Glomerular visceral epithelial cell (primary cell): ENCODE measurements at regions not wholly inside any gene's neighbourhood (a gene's known extent, or its start where the extent isn't known, plus 50 kb on each side); places are given as distances from the start of the nearest gene placed in this dataset.
A peak's percentile ranks its signal among the peaks of the same experiment; 100 is the strongest.

ENCODE experiments used
- DNase-seq: peaks from one replicate; pipeline ENCODE4 v3.0.0-alpha.2; 2016; ENCODE audit errors: extremely low spot score

GRCh38 chr3:54071601-54072000 is 50.8 kb upstream of the CACNA2D3 start:
- DNase-seq: no peak

GRCh38 chr3:54069961-54070360 is 52.4 kb upstream of the CACNA2D3 start:
- DNase-seq: no peak

DNA sequence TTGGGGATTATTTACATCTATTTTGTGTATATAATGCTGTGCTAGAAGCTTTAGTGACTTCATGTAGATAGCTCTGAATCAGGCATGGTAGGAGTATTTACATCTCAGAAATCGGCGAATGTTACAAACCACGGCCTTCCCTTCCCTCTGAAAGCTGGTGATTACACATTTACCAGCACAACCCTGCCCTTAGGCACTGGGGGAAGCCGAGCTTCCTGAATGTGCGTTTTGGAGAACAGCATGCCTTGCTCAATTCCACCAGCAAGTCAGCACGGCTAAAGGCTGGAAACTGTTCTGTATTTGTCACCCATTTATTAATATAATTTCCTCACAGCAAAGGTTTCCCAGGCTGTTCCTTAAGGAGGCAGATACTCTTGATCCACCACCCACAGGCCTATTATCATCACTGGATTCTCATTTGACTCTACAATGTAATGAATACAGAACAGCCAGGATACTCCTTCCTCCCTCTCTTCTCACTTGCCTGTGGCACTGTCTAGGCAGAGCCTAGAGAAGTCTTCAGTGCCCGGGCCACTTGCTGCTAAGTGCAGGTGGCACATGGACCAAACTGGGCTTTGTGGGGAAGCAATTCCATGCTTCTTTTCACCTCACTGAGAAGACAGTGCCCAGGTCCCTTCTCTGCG is 55.2 kb upstream of the CACNA2D3 start:
- no peak for DNase-seq

- no peak for DNase-seq
Observed at GRCh38 chr3:54066253-54066652, 56.1 kb upstream of the CACNA2D3 start.

DNA sequence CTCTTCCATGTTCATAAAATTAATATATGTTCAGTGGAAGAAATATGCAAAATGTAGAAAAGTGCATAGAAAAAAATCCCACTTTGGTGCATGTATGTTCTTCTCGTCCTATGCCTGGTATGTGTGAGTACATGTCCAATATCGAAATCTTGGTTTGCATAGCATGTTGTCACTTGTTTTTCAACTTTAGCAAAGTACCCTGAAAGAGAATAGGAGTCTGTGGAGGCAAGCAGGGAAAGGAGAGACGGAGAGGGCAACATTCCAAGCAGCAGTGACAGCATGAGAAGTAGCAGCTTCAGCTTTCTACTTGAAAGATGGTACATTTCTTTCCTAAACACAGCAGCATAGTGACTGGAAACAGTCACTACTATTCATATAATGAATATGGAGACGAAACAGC is 56.8 kb upstream of the CACNA2D3 start:
- DNase-seq: no peak

GRCh38 chr3:54065140-54065539 is 57.2 kb upstream of the CACNA2D3 start:
- no peak for DNase-seq

GRCh38 chr3:54064486-54064885 is 57.9 kb upstream of the CACNA2D3 start:
- no peak for DNase-seq

- DNase-seq: no peak
Observed at GRCh38 chr3:54062546-54062945, 59.8 kb upstream of the CACNA2D3 start.

GRCh38 chr3:54056521-54056920 is 65.8 kb upstream of the CACNA2D3 start:
- DNase-seq: no peak

GRCh38 chr3:54053882-54054281 is 68.5 kb upstream of the CACNA2D3 start:
- DNase-seq: no peak

DNA sequence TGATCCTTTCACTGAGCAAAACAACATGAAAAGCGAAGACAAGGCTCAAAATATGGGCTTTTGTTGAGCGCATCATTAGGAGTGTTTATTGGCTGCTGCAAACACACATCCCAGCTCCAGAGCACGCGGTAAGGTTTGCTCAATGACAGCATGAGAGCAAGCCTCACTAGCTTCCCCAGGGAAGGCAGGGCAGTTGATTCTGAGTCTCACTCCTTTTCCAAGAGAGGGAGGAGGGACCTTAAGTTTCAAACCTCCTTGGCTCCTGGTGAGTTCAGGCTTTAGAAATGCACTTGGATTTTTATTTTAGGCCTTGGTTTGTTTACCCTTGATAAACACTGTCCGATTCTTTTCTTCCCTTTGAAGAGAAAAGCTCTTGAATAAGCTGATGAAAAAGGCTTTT is 69.1 kb upstream of the CACNA2D3 start:
- no peak for DNase-seq

- DNase-seq: no peak
Observed at GRCh38 chr3:54047568-54047967, 74.8 kb upstream of the CACNA2D3 start.

DNA sequence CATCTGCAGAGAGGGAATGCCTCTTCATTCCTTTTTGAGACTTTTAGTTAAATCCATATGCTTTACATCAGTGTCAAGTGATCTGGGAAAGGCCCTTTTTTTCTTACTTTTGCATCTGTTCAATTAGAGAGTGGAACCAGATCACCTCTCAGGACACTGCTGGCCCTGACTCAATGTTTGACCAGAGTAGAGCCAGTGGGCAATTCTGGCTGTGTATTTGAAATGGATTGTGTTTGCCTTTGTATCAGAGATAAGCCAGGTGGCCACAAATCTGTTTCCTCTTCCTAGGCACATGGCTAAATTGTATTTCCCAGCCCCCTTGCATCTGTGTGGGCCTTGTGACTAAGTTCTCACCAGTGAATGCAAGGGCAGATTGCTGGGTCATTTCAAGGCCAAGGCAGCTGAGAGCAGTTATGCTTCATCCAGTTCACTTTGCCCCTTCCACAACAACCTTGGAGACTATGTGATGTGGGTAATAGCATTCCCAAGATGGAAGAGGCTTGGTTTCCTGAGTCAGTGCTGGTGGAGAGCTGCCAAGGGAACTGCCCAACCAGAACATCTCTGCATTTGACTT is 75.6 kb upstream of the CACNA2D3 start:
- peak; percentile 66 for DNase-seq

DNA sequence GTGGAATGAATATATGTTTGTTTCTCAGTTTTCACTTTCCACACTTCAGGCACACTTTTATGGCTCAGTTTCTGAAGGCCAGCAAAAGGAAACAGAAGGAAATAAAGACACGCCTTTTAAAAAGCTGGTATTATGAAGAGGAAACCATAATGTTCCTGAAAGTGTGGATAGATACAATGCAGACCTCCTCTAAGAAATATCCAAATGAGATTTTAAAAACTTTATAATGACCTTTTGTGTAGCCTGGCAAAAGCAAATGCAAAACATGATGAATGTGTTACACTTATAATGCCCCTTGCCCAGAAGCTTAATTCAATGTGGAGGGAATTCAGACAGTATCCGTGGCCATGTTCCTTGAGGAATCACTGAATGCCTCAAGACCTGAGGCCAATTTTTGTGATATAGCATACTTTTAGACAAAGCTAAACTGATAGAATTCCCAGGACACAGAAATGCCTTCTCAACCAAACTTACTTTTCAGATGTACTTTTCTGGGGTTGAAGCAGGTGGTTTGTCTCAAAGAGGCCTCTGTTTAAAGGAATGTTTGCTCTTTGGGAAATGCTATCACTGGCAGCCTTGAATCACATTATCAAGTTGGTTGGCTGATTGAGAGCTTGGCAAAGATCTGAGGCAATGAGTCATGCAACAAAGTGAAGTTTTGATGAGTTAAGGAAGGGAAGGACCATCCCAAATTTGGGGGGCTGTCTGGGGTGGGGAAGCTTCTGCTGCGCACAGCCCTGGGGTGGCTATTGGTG is 77.1 kb upstream of the CACNA2D3 start:
- no peak for DNase-seq

DNA sequence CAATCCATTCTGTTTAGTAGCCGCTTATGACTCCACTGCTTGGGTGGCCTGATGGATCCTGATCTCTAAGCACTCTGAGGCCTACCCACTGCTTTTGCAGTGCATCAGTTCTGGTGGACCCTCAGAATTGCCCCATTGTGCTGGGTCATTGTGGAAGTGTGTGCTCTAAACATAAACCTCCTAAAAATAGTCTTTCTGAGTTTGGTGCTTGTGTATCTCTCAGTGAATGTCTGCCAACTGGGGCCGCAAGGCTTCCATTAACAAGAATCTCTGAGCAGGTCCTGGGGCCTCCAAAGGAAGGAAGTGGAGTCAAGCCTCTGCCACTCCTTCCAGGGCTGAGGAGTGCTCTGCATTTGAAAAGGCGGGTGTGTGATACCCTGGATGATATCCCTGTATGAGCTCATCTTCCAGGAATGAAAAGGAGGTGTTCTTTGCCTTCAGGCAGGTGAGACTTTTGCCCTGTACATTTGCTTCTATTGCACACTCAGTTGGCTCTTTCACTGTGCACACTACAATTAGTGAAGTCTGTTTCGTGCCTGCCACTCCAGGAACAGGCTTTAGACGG is 80.0 kb upstream of the CACNA2D3 start:
- no peak for DNase-seq

DNA sequence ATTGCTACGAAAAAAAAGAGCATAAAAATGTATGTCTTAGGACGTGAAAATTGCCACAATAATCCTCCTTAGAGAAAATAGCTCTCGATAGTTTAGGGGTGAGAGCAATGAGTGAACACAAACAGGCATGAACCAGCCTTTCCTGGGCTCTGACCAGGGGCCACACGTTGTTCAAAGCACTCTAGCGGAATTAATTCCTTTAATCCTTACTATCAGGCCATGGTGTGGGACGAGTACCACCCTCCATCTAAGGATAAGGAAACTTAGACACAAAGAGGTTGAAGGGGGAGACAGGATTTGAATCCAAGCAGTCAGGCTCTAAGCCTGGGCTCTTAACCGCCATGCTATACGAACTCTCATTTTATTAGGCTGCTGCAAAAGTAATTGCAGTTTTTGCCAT is 81.9 kb upstream of the CACNA2D3 start:
- no peak for DNase-seq

- no peak for DNase-seq
Observed at GRCh38 chr3:54038391-54038790, 84.0 kb upstream of the CACNA2D3 start.

DNA sequence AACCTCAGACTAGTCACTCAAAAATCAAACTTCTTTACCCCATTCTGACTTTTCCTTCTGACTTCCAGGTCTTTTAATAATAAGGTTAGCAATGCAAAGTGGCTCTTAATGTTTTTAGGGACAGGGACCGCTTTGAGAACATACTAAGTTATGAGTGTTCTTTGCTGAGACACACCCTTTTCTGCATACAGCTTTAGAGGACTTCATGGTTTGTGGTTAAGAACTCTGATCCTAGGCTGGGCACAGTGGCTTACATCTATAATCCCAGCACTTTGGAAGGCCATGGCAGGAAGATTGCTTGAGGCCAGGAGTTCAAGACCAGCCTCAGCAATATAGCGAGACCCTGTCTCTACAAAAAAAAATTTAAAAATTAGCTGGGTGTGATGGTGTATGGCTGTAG is 85.8 kb upstream of the CACNA2D3 start:
- DNase-seq: no peak

DNA sequence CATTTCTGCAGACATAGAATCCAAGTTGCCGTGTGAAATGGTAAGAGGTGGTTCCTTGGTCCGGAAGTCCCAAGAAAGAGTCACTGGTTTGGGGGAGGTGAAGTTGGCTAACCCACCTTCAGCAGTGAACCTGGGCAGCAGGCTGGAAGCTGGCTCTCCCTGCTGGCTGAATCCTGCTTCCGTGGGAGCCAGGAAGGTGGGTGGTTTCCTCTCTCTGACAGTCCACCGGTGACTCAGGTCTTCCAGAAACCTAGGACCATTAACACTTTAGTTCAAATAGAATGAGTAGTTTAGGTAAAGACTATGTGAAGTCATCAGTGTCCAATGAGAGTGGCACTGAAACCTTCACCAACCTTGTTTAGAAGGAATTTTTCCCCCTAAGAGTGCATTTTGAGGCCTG is 87.4 kb upstream of the CACNA2D3 start:
- no peak for DNase-seq

DNA sequence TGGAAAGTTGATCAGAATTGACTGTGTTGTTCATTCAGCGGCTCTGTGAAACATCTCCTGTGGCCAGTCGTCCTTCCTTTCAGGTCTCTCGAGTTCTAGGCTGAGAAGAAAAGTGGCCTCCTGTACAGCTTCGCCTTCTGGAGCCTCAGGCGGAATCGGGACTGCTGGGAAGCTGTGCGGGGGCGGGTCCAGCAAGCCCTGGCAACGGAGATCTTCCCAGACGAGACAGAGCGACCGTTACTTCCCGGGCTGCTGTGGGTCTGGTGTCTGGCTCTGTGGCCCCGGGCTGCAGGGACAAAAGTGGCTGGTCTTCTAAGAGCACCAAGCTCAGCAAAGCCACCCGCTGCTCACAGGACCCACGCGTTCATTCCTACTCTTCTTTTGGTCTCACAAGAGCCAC is 88.6 kb upstream of the CACNA2D3 start:
- no peak for DNase-seq

DNA sequence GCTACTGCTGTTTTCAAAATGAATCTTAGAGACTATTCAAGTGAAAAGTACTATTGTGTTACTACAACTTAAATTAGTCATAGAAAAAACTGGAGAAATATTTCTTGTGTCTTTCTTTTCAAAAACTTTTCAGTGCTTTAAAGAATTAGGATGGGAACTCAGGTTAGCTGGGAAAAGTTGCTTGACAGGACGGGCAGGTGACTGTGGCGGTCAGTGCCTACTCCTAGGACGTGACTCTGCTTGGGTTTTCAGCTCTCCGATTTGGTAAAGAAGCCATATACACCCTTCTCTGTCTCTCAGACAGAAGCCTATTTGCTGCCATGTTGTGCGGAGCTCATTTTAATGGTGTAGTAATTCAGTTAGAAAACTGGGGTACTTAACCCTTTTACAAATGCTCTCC is 89.8 kb upstream of the CACNA2D3 start:
- DNase-seq: no peak

DNA sequence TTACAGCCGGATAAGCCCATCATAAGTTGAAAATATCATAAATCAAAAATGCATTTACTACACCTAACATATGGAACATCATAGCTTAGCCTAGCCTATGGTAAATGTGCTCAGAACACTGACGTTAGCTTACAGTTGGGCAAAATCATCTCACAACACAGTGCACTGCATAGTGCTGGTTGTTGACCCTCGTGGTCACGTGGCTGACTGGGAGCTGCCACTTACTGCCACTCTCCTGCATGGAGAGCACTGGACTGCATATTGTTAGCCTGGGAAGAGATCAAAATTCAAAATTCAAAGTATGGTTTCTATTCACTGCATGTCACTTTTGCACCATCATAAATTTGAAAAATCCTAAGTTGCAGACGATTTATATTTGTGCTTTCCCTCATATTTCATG is 94.0 kb upstream of the CACNA2D3 start:
- DNase-seq: no peak

DNA sequence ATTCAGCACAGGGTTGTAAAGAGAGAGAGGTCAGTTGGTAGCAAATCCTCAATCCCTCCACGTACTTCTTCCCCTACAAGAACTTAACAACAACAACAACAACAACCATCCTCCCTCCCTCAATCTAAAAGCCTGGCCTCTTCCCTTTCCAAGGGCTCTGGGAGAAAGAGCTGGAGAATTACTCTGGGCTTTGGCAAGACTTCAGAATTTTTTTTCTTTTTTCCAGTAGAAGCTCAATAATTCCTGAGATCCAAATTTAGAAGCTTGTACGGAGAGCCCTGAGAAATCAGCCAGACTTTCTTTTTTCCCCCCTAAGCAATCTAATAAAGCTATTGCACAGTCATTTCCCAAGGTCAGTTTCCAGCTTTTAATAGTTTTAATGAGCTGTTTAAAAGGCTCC is 95.8 kb upstream of the CACNA2D3 start:
- no peak for DNase-seq
